ENCODE measurements at regions not wholly inside any gene's neighbourhood (a gene's known extent, or its start where the extent isn't known, plus 50 kb on each side); places are given as distances from the start of the nearest gene placed in this dataset.

DNA sequence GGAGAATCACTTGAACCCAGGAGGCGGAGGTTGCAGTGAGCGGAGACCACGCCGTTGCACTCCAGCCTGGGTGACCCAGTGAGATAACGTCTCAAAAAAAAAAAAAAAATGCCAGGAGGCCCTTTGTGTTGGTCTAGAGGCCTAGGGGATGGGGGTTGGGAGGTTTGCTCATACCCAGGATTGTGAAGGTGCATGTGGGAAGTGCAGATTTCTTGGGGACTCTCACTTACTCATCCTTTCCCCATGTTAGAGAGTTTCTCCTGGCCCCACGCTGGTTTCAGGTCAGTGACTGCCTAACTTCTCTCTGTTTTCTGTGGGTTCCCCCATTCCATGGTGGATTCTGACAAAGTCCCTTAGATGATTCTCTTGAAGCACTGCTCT is 471.5 kb upstream of the CNTNAP2 start:
- DNase-seq (ENCODE audit: low read depth): no peak

DNA sequence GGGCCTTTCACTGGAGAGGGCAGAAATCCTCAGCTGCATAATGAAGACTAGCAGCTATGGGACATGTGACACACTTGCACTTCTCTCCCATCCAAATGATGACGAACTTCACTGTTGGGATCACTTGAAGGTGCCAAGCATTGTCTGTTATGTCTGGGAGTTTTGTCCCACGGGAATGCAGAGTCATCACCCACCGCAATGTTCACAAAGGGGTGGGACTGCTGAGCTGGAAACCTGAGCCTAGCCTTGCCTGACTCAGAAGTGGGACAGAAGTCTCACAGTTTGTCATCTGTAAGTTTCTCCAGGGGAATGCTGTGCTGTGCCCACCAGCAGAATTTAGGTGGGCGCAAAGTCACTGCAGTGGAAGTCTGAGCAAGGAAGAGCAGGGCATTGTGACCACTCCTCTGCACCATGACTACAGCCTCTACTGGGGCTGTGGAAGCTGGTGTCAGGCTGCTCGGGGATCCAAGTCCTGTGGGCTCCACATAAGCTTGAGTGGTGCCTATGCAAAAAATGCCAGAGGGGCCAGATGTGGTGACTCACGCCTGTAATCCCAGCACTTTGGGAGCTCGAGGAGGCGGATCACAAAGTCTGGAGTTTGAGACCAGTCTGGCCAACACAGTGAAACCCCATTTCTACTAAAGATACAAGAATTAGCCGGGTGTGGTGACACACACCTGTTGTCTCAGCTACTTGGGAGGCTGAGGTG is 472.0 kb upstream of the CNTNAP2 start:
- DNase-seq (ENCODE audit: low read depth): no peak

DNA sequence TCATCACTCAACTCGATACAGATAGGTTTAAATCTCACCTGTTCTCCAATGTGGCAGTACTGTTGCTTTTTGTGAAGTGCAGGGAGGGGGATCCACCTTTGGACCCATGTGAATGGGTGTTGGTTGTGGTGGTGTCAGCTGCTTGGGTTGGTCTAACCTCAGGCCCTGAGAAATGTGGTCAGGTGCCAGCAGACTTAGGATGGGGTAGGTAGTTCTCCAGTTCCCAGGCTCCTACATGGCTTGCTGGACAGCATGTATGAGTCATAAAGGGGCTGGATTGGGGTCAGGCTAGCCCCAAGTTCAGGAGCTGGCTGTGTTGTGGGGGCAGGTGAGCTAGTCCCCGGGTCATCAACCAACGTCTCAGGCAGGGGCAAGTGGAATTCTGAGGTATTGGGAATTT is 472.6 kb upstream of the CNTNAP2 start:
- DNase-seq (ENCODE audit: low read depth): no peak

DNA sequence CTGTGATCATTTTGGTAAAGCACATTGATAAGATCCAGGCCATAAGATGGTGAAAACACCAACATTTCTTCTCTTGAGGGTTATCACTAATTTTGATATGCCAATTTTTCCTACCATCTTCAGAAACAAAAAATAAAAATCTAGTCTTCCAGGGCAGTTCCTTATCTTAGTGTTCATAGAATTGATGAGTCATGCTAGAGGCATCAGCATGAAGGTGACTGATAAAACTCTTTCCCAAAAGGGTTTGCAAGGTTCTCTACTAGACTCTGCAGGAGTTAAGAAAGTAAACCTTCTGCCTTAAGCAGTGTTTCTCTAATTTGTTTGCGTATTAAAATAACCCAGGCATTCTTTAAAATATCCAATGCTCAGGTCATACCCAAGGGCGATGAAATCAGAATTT is 483.1 kb upstream of the CNTNAP2 start:
- DNase-seq (ENCODE audit: low read depth): no peak

DNA sequence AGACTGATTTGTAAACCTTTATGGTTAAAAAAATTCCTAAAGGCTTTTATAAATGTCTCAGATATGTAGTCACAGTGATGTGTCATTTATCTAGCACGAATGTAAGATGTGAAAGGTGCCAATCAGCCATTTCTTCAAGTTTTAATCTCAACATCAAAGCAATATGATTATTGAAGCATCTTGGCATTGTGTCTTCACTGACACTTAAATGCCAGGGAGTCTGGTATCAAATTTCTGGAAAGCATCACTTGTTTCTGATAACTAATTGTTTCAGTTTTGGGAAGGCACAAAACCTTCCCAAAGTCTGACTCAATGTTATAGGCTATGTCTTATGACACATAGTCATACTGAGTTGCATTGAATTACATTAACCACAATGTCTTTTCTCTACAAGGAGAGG is 492.0 kb upstream of the CNTNAP2 start:
- no peak for DNase-seq (ENCODE audit: low read depth)

DNA sequence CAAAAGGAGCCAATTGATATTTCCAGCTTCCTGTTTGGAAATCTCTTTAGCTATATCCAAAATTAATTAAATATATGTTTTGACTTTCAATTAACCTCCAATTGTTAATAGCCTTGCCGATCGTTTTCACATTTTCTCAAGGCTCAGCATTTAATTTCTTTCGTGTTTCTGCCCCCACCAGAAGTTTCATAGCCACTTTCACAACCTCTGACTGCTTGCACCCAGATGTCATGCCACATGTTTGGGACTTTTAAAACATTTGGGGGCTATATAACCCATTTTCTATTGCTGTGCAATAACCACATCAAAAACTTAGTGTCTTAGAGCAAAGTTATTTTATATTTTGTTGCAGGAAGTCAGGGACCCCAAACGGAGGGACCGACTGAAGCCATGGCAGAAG is 510.6 kb upstream of the CNTNAP2 start:
- DNase-seq (ENCODE audit: low read depth): no peak

DNA sequence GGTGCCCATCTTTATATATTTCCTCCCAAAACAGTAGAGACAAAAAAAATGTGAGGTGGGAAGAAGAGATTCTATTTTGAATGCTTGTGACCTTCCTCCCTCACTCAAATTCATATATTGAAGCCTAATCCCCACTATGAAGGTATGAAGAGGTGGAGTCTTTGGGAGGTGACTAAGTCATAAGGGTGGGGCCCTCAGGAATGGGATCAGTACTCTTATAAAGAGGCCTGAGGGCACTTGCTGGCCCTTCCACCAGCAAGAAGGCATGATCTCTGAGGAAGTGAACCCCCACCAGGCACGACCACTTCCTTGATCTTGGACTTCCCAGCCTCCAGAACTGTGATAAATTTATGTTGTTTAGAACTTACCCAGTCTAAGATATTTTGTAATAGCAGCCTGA is 517.2 kb upstream of the CNTNAP2 start:
- DNase-seq (ENCODE audit: low read depth): no peak

DNA sequence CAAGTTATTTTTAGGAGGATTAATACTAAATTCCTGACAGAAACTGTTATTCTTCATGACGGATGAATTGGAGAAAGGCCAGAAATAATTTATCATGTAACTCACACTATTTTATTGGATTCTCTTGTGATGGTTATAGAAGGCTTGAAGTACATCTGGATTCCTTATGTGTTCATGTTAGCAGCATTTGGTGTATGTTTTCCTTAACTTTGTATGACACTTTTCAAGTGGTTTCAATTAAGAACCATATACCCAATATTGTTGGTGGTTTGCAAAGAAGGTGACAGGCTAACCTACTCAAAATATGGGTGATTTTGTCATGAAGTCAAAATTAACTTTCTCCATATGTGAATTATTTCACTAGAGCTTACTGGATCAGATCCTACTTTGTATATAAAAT is 532.2 kb upstream of the CNTNAP2 start:
- no peak for DNase-seq (ENCODE audit: low read depth)

DNA sequence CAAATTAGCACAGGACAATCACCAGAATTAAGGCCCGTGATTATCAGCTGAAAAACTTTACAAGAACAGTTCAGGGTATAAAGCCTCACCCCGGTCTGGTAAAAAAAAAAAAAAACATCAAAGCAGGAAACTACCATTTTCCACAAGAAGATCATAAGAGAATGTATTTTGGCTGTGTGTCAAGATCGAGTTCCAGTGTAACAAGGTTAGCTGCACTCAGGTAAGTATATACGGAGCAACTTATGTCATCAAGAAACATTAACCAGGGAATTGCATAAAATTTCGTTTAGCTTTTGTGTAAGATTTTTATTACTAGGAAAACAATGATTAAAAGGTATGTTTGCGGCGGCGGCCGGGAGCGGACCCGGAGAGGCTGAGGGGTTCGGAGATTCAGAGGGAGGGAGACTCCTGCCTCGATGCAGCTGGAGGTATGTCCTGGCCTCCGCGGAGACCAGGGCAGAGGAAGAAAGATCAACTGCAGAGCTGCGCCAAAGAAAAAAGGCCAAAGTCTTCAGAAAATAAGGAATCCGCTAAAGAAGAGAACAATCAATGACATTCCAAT is 533.8 kb upstream of the CNTNAP2 start:
- DNase-seq (ENCODE audit: low read depth): no peak

DNA sequence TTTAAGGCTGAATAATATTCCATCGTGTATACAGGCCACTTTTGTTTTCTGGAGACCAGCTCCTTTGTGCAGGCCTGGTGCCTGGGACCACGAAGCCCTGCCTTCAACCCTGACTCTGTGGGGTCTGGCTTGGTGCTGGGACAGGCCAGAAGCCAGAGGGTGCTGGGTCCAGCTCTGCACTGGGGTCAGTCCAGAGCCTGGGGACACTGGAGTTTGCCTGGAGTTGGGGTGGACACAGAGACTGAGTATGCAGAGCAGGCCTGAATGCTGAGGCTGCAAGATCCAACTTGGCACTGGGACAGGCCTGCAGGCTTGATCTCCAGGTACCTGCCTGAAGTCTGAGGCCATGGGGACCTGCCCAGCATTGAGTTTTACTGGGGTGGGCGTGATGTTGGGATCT is 558.8 kb upstream of the CNTNAP2 start:
- DNase-seq (ENCODE audit: low read depth): no peak

DNA sequence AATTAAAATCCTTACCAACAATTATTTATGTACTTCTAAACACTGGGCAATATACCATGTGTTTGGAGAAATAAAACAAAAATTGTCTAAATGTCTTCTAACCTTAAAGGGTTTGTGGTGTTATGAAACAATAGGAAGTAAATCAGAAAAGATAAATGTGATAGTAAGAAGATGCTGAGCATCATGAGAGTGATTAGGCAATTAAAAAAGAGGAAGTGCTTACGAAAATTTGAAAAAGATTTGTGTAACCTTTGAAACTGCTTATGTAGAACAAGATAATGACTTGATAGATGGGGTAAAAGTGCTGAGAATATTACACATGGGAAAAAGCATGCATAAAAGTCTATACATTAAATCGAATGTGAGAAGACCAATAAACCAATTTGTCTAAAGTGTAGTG is 573.4 kb upstream of the CNTNAP2 start:
- DNase-seq (ENCODE audit: low read depth): no peak

DNA sequence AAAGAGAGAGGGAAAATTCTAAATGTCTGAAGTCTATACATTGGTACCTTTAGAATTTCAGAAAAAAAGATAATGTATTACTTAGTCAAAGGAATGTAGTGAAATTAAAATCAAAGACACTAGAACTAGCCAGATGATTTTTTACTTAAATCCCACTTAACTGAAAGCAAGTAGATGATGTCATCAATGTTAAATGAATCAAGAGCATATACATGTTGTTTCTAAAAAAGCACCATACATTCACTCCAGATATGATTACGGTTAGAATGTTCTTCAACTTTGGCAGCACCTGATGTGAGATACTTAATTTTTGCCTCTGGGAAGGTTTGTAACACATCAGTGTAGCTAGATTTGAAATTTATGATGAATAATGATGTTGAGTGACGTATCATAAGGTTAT is 576.7 kb upstream of the CNTNAP2 start:
- DNase-seq (ENCODE audit: low read depth): no peak

DNA sequence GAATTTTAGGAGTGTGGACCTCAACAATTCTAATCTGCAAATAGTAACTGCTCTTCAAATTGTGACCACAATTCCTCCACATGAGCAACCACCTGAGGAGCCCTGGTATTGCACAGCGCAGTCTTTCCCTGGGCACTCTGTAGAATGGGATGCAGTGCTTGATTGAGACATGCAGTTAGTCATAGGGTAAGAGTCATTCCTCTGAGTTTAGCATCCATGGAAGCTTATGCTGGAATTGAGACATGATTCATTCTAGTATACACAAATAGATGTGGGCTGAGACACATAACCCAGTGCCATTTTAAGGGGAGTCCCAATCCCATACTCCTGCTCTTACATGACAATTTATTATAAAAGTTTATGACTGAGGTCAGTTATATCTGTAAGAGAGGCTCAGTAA is 582.3 kb upstream of the CNTNAP2 start:
- DNase-seq (ENCODE audit: low read depth): no peak

DNA sequence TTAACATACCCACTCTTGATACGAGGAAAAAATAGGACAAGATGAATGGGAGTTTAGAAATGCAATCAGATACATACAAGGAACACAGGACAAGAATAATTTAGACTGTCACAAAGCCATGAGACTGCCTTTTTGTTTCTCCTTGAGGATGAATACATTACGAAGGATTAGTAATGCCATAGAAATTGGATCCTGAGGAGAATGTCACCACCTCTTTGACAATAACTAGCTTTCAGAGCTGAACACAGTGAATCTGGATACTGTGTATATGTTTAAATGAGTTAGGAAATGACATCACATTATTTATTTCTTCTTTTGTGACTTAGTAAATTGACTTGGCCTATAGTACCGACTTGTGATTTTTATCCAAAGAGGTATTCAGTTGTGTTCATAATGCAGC is 596.3 kb upstream of the CNTNAP2 start:
- DNase-seq (ENCODE audit: low read depth): no peak

DNA sequence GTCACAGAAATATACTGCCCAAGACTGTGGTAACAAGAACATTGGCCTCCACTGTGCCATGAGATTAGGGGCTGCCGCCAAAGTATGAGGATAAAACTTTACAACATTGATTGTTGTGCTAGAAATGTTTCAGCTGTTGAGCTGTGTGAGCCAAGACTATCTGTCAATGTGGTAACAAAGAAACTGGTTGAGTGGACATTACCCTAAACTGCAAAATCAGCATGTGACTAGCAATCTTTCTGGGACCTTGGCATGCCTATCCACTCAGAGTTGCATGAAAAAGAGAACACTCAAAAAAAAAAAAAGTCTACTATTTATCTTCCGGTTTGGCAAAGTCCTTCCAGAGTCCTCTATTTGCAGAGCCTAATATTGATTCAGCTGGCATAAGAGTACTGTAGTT is 605.6 kb upstream of the CNTNAP2 start:
- DNase-seq (ENCODE audit: low read depth): no peak

DNA sequence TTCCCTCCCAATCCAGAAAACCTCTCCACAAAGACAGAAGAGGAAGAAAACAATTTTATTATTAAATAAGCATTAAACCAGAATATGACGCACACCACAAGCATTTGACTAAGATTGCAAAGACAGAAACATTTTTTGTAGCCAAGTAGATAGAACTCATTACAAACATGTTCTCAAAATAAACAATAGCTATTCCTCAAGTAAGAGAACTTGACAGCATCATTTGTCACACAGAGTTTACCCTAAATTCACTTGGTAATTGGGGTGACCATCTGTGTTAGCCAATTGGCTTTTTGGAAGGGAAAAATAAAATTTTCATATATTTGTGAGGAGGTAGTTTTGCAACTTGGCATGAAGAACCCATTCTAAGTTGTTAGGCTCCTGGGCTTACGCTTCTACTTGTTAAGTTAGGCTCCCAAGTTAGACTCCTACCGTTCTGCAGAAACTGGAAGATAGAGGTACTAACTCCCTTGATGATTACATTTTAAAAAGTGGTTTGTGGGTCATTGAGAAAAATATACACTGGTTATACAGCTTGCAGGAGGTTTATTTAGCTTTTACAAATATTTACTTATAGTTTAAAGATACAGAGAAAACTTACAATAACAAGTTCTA is 618.6 kb upstream of the CNTNAP2 start:
- DNase-seq (ENCODE audit: low read depth): no peak

DNA sequence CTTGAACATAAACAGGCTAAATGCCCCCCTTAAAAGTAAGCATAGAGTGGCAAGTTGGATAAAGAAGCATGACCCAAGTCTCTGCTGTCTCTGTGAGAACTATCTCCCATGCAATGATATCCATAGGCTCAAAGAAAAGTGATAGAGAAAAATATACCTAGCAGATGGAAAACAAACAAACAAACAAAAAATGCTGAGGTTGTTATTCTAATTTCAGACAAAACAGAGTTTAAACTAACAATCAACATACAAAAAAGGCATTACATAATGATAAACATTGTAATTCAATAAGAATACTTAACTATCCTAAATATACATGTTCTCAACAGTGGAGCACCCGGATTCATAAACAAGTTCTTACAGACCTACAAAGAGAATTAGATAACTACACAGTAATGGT is 626.2 kb upstream of the CNTNAP2 start:
- no peak for DNase-seq (ENCODE audit: low read depth)

DNA sequence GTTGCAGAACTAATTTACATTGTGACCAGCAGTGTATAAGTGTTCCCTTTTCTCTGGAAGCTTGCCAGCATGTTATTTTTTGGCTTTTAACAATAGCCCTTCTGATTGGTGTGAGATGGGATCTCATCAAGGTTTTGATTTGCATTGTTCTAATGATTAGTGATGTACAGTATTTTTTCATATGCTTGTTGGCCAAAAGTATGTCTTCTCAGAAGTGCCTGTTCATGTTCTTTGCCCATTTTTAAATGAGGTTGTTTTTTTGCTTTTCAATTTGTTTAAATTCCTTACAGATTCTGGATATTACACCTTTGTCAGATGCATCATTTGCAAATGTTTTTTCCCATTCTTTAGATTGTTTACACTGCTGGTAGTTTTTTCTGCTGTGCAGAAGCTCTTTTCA is 627.0 kb upstream of the CNTNAP2 start:
- DNase-seq (ENCODE audit: low read depth): no peak

DNA sequence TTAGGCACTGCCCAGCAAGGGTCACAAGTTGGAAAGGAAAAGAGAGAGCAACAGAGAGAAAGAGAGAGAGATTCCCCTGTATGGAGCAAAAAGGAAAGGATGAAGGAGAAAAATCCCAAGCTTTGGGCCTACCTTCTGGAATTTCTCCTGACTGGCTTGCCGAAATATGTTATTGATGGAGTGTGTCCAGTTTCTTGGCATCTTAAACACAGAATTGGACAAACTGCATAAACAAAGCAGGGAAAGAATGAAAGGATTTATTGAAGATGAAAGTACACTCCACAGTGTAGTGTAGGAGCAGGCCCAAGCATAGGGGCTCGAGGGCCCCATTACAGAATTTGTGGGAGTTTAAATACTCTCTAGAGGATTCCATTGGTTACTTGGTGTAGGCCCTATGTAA is 627.8 kb upstream of the CNTNAP2 start:
- no peak for DNase-seq (ENCODE audit: low read depth)

DNA sequence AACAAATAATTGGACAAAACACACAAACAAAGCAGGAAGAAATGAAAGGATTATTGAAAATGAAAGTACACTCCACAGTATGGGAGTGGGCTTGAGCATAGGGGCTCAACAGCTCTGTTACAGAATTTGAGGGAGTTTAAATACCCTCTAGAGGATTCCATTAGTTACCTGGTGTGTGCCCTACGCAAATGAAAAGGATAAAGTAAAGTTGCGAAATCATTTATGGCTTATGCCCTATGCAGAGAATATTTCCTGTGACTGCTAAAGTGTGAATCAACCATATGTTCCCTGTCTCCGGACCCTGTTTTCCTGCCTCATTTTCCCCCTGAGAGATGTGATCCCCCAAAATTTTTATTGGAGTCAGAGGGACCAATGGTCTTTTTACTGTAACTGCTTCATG is 634.6 kb upstream of the CNTNAP2 start:
- no peak for DNase-seq (ENCODE audit: low read depth)

DNA sequence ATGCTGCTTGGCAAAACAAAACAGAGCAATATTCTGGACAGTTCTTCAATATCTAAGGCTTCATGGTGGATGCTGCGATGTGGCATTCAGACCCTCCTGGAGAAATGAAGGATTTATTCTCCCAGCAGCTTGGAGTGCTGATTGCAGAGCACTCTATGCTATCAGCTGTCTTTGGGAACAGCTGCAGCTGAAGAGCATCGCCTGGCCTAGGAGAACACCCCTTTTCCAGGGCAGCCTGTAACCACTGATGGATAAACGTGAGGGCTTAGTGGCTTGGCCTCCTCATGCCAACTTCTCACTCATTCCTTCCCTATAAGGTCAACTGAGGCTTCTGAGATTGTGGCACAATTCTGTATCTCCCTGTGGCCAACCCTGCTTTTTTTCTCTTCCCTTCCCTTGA is 638.1 kb upstream of the CNTNAP2 start:
- DNase-seq (ENCODE audit: low read depth): no peak

DNA sequence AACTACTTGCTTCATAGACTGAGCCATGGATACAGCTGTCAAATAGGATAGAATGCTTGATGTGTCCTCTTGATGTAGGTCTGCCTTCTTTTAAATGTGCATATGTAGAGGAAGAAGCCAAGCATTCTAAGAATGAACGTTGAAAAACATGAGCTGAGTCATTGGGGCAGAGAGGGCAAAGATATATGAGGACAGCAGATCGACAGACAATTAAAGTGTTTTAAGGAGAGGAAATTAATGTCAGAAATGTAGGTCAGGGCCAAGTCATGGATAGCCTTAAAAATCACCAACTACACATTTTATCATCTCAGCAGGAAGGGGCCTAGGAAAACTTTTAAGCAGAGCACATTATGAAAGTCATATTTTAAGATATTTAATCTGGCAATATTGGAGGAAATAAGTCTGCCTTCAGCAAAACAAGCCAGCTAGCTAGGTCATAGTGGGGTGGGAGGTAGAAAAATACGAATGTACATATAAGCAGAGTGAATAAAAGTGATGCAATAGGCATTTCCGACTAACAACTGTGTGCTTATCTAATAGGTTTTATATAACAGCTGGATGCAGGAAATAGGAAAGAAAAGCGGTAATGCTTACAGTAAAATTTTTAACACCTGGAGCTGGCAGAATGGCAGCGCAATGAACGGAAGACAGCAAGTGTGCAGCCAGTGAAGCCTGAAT is 638.3 kb upstream of the TPK1 start:
- no peak for DNase-seq (ENCODE audit: low read depth)

DNA sequence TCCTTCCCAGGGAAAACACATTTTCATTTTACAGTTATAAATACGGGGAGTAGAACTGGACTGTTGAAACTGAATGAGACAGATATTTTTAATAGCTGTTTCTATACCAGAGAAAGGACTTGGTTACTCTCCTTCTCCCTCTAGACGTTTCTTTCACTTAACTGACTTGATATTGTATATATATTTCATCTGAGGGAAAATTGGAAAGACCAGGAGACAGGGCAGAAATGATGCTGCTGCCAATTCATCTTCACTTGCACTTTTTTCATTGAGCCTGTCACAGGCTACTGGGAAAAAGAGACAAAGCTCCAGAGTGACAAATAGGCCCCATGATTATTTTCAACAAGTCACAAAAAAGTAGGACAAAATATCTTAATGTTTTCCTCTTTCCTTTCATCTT is 636.0 kb upstream of the TPK1 start:
- DNase-seq (ENCODE audit: low read depth): no peak

DNA sequence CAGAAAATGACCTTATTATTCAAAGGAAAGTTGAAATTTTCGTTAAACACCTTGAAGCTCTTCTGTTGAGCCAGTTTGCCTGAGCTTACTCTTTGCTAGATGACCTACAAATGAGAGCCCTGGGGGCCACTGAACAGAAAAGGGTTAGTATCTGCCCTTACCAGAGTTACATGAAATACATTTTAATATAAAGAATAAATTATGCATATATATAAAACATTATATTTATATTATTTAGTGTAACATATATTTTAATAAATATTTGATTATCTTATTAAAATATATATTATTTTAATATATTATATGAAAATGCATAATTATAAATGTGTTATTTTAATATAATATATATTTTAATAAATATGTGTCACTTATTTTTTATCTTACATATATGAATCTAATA is 628.4 kb upstream of the TPK1 start:
- DNase-seq (ENCODE audit: low read depth): no peak
